Fibroblast of lung (primary cell): ENCODE measurements at regions not wholly inside any gene's neighbourhood (a gene's known extent, or its start where the extent isn't known, plus 50 kb on each side); places are given as distances from the start of the nearest gene placed in this dataset.

ENCODE experiments used
- CTCF ChIP-seq, 2 donors: IDR thresholded peaks in 1 of 2; conservative IDR thresholded peaks in 1 of 2; 1 replicate in 1 of 2; 2 replicates in 1 of 2; pipeline ENCODE4 v1.5.1; 2011 to 2012; ENCODE audit warnings: low read length in 2 of 2, control low read depth in 1 of 2, inconsistent platforms in 1 of 2, low read depth in 1 of 2, mild to moderate bottlenecking in 1 of 2
- EZH2 ChIP-seq: IDR thresholded peaks from 2 replicates; pipeline ENCODE4 v1.5.1; 2012; ENCODE audit warnings: low read length, control low read depth, mild to moderate bottlenecking; ENCODE audit errors: missing control alignments

GRCh38 chr4:13102092-13102742 is 381.9 kb downstream of the RAB28 start:
- TF ChIP-seq CTCF (conservative IDR thresholded peaks at IDR 0.05 in 1 of 2, IDR thresholded peaks at IDR 0.05 in 1 of 2; ENCODE audit: low read depth in 1 of 2, low read length in 2 of 2) (no peak), EZH2 (no peak)
